Hematopoietic multipotent progenitor cell treated with erythropoietin and hydrocortisone succinate and interleukin-3 and kit ligand, for 17 days (in vitro differentiated cells): ENCODE measurements at regions not wholly inside any gene's neighbourhood (a gene's known extent, or its start where the extent isn't known, plus 50 kb on each side); places are given as distances from the start of the nearest gene placed in this dataset.
"Not testable (repeated sequence)": the region's sequence is repeated elsewhere in the genome, so short reads cannot be mapped to it uniquely, and the experiment has no call there.

Experiments used
- DNase-seq: peaks from one replicate; pipeline ENCODE4 v3.0.0-alpha.2; 2015; ENCODE audit warnings: low spot score

GRCh38 chr3:125645616-125646015, 50.3 kb upstream of the OSBPL11 start:
- no peak for DNase-seq

- DNase-seq, result no peak
Measured at GRCh38 chr3:125646581-125646980, 51.3 kb upstream of the OSBPL11 start.

- no peak for DNase-seq
Measured at GRCh38 chr3:125647318-125648014, 52.2 kb upstream of the OSBPL11 start.

GRCh38 chr3:125651244-125651643, 55.9 kb upstream of the OSBPL11 start:
- DNase-seq, result no peak

GRCh38 chr3:125652349-125652748, 57.1 kb upstream of the OSBPL11 start:
- no peak for DNase-seq

- DNase-seq, result no peak
Measured at GRCh38 chr3:125654526-125654925, 59.2 kb upstream of the OSBPL11 start.

GRCh38 chr3:125662675-125663074, 67.4 kb upstream of the OSBPL11 start:
- no peak for DNase-seq

GRCh38 chr3:125670352-125670751, 75.1 kb upstream of the OSBPL11 start:
- no peak for DNase-seq

GRCh38 chr3:125670945-125671344, 75.6 kb upstream of the OSBPL11 start:
- no peak for DNase-seq

- no peak for DNase-seq
Measured at GRCh38 chr3:125671461-125672243, 76.4 kb upstream of the OSBPL11 start.

GRCh38 chr3:125675791-125676190, 80.5 kb upstream of the OSBPL11 start:
- no peak for DNase-seq

GRCh38 chr3:125679258-125679657, 84.0 kb upstream of the OSBPL11 start:
- DNase-seq, result no peak

GRCh38 chr3:125681146-125681545, 85.8 kb upstream of the OSBPL11 start:
- DNase-seq, result no peak

- not testable (repeated sequence) for DNase-seq
Measured at GRCh38 chr3:125681906-125682305, 86.6 kb upstream of the OSBPL11 start.

GRCh38 chr3:125682610-125683009, 87.3 kb upstream of the OSBPL11 start:
- not testable (repeated sequence) for DNase-seq

GRCh38 chr3:125683067-125683829, 88.0 kb upstream of the OSBPL11 start:
- no peak for DNase-seq

GRCh38 chr3:125684199-125684598, 88.9 kb upstream of the OSBPL11 start:
- DNase-seq, result no peak

GRCh38 chr3:125685741-125686140, 90.4 kb upstream of the OSBPL11 start:
- DNase-seq, result not testable (repeated sequence)

GRCh38 chr3:125692361-125692760, 97.1 kb upstream of the OSBPL11 start:
- DNase-seq, result no peak

- DNase-seq, result no peak
Measured at GRCh38 chr3:125693887-125694286, 98.6 kb upstream of the OSBPL11 start.

- no peak for DNase-seq
Measured at GRCh38 chr3:125694761-125695294, 99.5 kb upstream of the OSBPL11 start.

GRCh38 chr3:125695688-125696087, 100.4 kb upstream of the OSBPL11 start:
- no peak for DNase-seq
